ENCODE measurements at regions not wholly inside any gene's neighbourhood (a gene's known extent, or its start where the extent isn't known, plus 50 kb on each side); places are given as distances from the start of the nearest gene placed in this dataset.

GRCh38 chr1:185663332-185663731 is 70.9 kb upstream of the HMCN1 start:
- H3K27me3 Mint-ChIP-seq = no peaks in the 10 kb centered on the region
- POLR2A ChIA-PET = interaction anchor here (1.0 kb wide), 1 partner anchor 346 kb away, joined by 3 read pairs; the partner anchor contains the start of gene IVNS1ABP
- ATAC-seq (ENCODE audit: low read depth) = no peak

GRCh38 chr1:185661971-185662370 is 72.2 kb upstream of the HMCN1 start:
- H3K27me3 Mint-ChIP-seq = no peaks in the 10 kb centered on the region
- H3K4me3 Mint-ChIP-seq = no peak overlapping the region
- DNase-seq = no peak
- H3K9me3 Mint-ChIP-seq = peaks cover 2% of the 10 kb centered on the region
- peaks cover 8% of the 10 kb centered on the region for H3K4me1 Mint-ChIP-seq
- intact Hi-C loops (cut with micrococcal nuclease) = no loop called here
- no peak for ATAC-seq (ENCODE audit: low read depth)
- H3K27ac Mint-ChIP-seq = no peak overlapping the region
- ChIA-PET CTCF (interaction anchor here (1.1 to 1.3 kb wide), 2 partner anchors 8 to 19 kb away, joined by 4 read pairs; no protein-coding TSS in a partner anchor), POLR2A (interaction anchor here (0.6 to 0.9 kb wide), 2 partner anchors 9 to 418 kb away, joined by 3 read pairs; no protein-coding TSS in a partner anchor)
- TF ChIP-seq CTCF (IDR thresholded peaks at IDR 0.05) = no peak
- no peaks in the 10 kb centered on the region for H3K36me3 Mint-ChIP-seq (ENCODE audit: low read depth)

More at GRCh38 chr1:185663332-185663731, 70.9 kb upstream of the HMCN1 start:
- H3K9me3 Mint-ChIP-seq = peaks cover 2% of the 10 kb centered on the region
- CTCF ChIA-PET = interaction anchor here (1.0 kb wide), 2 partner anchors 11 to 67 kb away, joined by 3 read pairs; no protein-coding TSS in a partner anchor
- peaks cover 8% of the 10 kb centered on the region for H3K4me1 Mint-ChIP-seq
- no peak for TF ChIP-seq CTCF (IDR thresholded peaks at IDR 0.05)
- H3K4me3 Mint-ChIP-seq = no peak overlapping the region
- H3K36me3 Mint-ChIP-seq (ENCODE audit: low read depth) = no peaks in the 10 kb centered on the region
- H3K27ac Mint-ChIP-seq = no peak overlapping the region
- intact Hi-C loops (cut with micrococcal nuclease) = no loop called here
- DNase-seq = no peak

- H3K27ac Mint-ChIP-seq = no peak overlapping the region
- ChIA-PET POLR2A (no interaction called here), CTCF (no interaction called here)
- H3K36me3 Mint-ChIP-seq (ENCODE audit: low read depth) = no peaks in the 10 kb centered on the region
- no peaks in the 10 kb centered on the region for H3K27me3 Mint-ChIP-seq
- intact Hi-C loops (cut with micrococcal nuclease) = no loop called here
- peaks cover under 1% of the 10 kb centered on the region for H3K4me1 Mint-ChIP-seq
- H3K9me3 Mint-ChIP-seq = peaks cover 2% of the 10 kb centered on the region
- no peak for ATAC-seq (ENCODE audit: low read depth)
- TF ChIP-seq CTCF (IDR thresholded peaks at IDR 0.05) = no peak
- H3K4me3 Mint-ChIP-seq = no peak overlapping the region
- DNase-seq = no peak
Measured at GRCh38 chr1:185656663-185657062, 77.5 kb upstream of the HMCN1 start.

GRCh38 chr1:185654952-185655314 is 79.3 kb upstream of the HMCN1 start:
- no peaks in the 10 kb centered on the region for H3K36me3 Mint-ChIP-seq (ENCODE audit: low read depth)
- H3K27ac Mint-ChIP-seq = no peak overlapping the region
- no peaks in the 10 kb centered on the region for H3K4me1 Mint-ChIP-seq
- peaks cover 2% of the 10 kb centered on the region for H3K9me3 Mint-ChIP-seq
- POLR2A ChIA-PET = no interaction called here
- ATAC-seq (ENCODE audit: low read depth) = no peak
- no peak for TF ChIP-seq CTCF (IDR thresholded peaks at IDR 0.05)
- no peak overlapping the region for H3K4me3 Mint-ChIP-seq
- intact Hi-C loops (cut with micrococcal nuclease) = no loop called here
- CTCF ChIA-PET = no interaction called here
- no peak for DNase-seq
- no peaks in the 10 kb centered on the region for H3K27me3 Mint-ChIP-seq

- intact Hi-C loops (cut with micrococcal nuclease) = no loop called here
- ATAC-seq (ENCODE audit: low read depth) = no peak
- ChIA-PET POLR2A (no interaction called here), CTCF (no interaction called here)
- Mint-ChIP-seq H3K27ac (no peak overlapping the region), H3K36me3 (ENCODE audit: low read depth) (no peaks in the 10 kb centered on the region), H3K4me3 (no peak overlapping the region), H3K4me1 (no peaks in the 10 kb centered on the region), H3K9me3 (peaks cover 2% of the 10 kb centered on the region), H3K27me3 (no peaks in the 10 kb centered on the region)
- DNase-seq = no peak
- no peak for TF ChIP-seq CTCF (IDR thresholded peaks at IDR 0.05)
Measured at GRCh38 chr1:185654199-185654951, 79.8 kb upstream of the HMCN1 start.

All from activated B cell treated with CpG ODN at 0.5 μM for 24 hours (primary cell).